Epithelial cell of esophagus (primary cell): ENCODE measurements at regions not wholly inside any gene's neighbourhood (a gene's known extent, or its start where the extent isn't known, plus 50 kb on each side); places are given as distances from the start of the nearest gene placed in this dataset.

ENCODE experiments used
- DNase-seq: peaks from one replicate; pipeline ENCODE4 v3.0.0; 2010; ENCODE audit warnings: low read depth
- H3K4me3 ChIP-seq: 2 replicates; pipeline ENCODE4 v1.5.1; 2011; ENCODE audit warnings: mild to moderate bottlenecking, low read length, control low read depth
- CTCF ChIP-seq: IDR thresholded peaks from 2 replicates; pipeline ENCODE4 v1.5.1; 2011; ENCODE audit warnings: low read depth, mild to moderate bottlenecking, low read length, control low read depth, inconsistent platforms; ENCODE audit not compliant: insufficient read depth; ENCODE audit errors: missing control alignments

GRCh38 chr1:213657013-213657412 is 330.8 kb upstream of the PROX1 start:
- no peak for TF ChIP-seq CTCF
- no peak for DNase-seq
- H3K4me3 ChIP-seq: no peak overlapping the region

- TF ChIP-seq CTCF: no peak
- DNase-seq: no peak
- H3K4me3 ChIP-seq: no peak overlapping the region
Measured at GRCh38 chr1:213657879-213658278, 329.9 kb upstream of the PROX1 start.

- no peak overlapping the region for H3K4me3 ChIP-seq
- DNase-seq: no peak
- TF ChIP-seq CTCF: no peak
Measured at GRCh38 chr1:213658457-213658856, 329.3 kb upstream of the PROX1 start.

- TF ChIP-seq CTCF: no peak
- no peak overlapping the region for H3K4me3 ChIP-seq
- DNase-seq: no peak
Measured at GRCh38 chr1:213659580-213660547, 327.9 kb upstream of the PROX1 start.

- no peak for DNase-seq
- TF ChIP-seq CTCF: no peak
- H3K4me3 ChIP-seq: no peak overlapping the region
Measured at GRCh38 chr1:213661302-213661701, 326.5 kb upstream of the PROX1 start.

- no peak overlapping the region for H3K4me3 ChIP-seq
- no peak for TF ChIP-seq CTCF
- no peak for DNase-seq
Measured at GRCh38 chr1:213666113-213666512, 321.7 kb upstream of the PROX1 start.

GRCh38 chr1:213666922-213667321 is 320.9 kb upstream of the PROX1 start:
- TF ChIP-seq CTCF: no peak
- no peak for DNase-seq
- H3K4me3 ChIP-seq: no peak overlapping the region
